ENCODE measurements at regions not wholly inside any gene's neighbourhood (a gene's known extent, or its start where the extent isn't known, plus 50 kb on each side); places are given as distances from the start of the nearest gene placed in this dataset.
"Not testable (repeated sequence)": the region's sequence is repeated elsewhere in the genome, so short reads cannot be mapped to it uniquely, and the experiment has no call there.

DNA sequence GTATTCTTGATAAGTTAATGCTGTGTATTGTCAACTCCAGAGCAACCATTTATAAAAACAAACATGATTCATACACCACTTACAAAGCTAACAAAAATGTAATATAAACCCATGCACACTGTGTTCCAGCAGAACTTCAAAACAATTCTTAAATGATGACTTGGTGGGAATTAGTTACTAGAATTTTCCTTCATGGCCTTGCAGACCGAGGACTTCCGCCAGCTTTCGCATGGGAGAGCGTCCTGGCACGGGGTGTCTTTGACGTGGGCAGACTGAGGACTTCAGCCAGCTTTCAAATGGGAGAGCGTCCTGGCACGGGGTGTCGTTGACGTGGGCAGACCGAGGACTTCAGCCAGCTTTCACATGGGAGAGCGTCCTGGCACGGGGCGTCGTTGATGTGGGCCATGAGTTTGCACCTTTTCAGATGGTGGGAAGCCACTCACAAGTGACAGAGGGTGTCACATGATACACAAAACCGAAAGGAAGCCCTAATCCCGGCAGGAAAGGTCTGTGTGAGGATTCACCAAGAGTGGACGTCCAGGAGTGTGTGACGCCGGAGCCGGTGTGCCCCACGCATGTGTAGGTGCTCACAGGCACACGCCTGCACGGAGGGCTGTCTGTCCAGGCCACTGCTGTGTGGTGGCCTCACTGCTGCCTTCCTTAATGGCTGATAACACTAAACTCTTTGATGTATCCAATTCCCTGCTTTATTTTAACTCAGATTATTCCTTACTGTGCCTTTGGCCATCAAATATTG, 211.3 kb upstream of the IRX4 start:
- WGBS, 2 donors = 85 to 87% methylated on average over 24 of the region's 24 CpGs
- Histone ChIP-seq H3K4me3 (no peak overlapping the region), H3K4me1 (no peaks in the 10 kb centered on the region), H3K27me3 (no peaks in the 10 kb centered on the region), H3K36me3 (no peaks in the 10 kb centered on the region), H3K9me3 (peaks cover 0 to 21% (median 0%) of the 10 kb centered on the region in 4 donors), H3K27ac (peak overlapping the region in 1 of 4 donors; percentile 55)
- DNase-seq (ENCODE audit: low spot score in 2 of 2) = no peak
- no peak for TF ChIP-seq CTCF (IDR thresholded peaks at IDR 0.05)
- no peak for TF ChIP-seq POLR2A (IDR thresholded peaks at IDR 0.05)

GRCh38 chr5:2091921-2092320, 209.2 kb upstream of the IRX4 start:
- 60 to 65% methylated on average over 4 of the region's 4 CpGs for WGBS, 2 donors
- no peak for DNase-seq (ENCODE audit: low spot score in 2 of 2)
- Histone ChIP-seq H3K4me3 (no peak overlapping the region), H3K36me3 (no peaks in the 10 kb centered on the region), H3K27me3 (no peaks in the 10 kb centered on the region), H3K27ac (no peak overlapping the region), H3K9me3 (peaks cover 0 to 17% (median 0%) of the 10 kb centered on the region in 4 donors), H3K4me1 (no peaks in the 10 kb centered on the region)
- TF ChIP-seq POLR2A (IDR thresholded peaks at IDR 0.05) (no peak), EP300 (IDR thresholded peaks at IDR 0.05) (no peak), CTCF (IDR thresholded peaks at IDR 0.05) (no peak)

- no peaks in the 10 kb centered on the region for H3K27me3 ChIP-seq
- H3K4me1 ChIP-seq = no peaks in the 10 kb centered on the region
- TF ChIP-seq EP300 (IDR thresholded peaks at IDR 0.05) (no peak), POLR2A (IDR thresholded peaks at IDR 0.05) (no peak), CTCF (IDR thresholded peaks at IDR 0.05) (no peak)
- no peak overlapping the region for H3K4me3 ChIP-seq
- H3K36me3 ChIP-seq = no peaks in the 10 kb centered on the region
- no peaks in the 10 kb centered on the region for H3K9me3 ChIP-seq
- no peak overlapping the region for H3K27ac ChIP-seq
- DNase-seq (ENCODE audit: low spot score in 2 of 2) = no peak
- WGBS, 2 donors = 75 to 82% methylated on average over 2 of the region's 2 CpGs
Measured at GRCh38 chr5:2087980-2088379, 205.3 kb upstream of the IRX4 start.

- no peaks in the 10 kb centered on the region for H3K4me1 ChIP-seq
- peaks cover 0 to 12% (median 0%) of the 10 kb centered on the region in 4 donors for H3K9me3 ChIP-seq
- H3K4me3 ChIP-seq = no peak overlapping the region
- WGBS, 2 donors = 83 to 88% methylated on average over 7 of the region's 7 CpGs
- no peaks in the 10 kb centered on the region for H3K27me3 ChIP-seq
- TF ChIP-seq POLR2A (IDR thresholded peaks at IDR 0.05) (no peak), CTCF (IDR thresholded peaks at IDR 0.05) (no peak), EP300 (IDR thresholded peaks at IDR 0.05) (no peak)
- no peak for DNase-seq (ENCODE audit: low spot score in 2 of 2)
- no peak overlapping the region for H3K27ac ChIP-seq
- H3K36me3 ChIP-seq = no peaks in the 10 kb centered on the region
Measured at GRCh38 chr5:2075365-2075764, 192.6 kb upstream of the IRX4 start.

- DNase-seq (ENCODE audit: low spot score in 2 of 2) = no peak
- Histone ChIP-seq H3K9me3 (peaks cover 0 to 9% (median 0%) of the 10 kb centered on the region in 4 donors), H3K36me3 (no peaks in the 10 kb centered on the region), H3K27ac (no peak overlapping the region), H3K27me3 (no peaks in the 10 kb centered on the region), H3K4me1 (no peaks in the 10 kb centered on the region), H3K4me3 (no peak overlapping the region)
- WGBS, 2 donors = 95 to 96% methylated on average over 5 of the region's 5 CpGs
- no peak for TF ChIP-seq POLR2A (IDR thresholded peaks at IDR 0.05)
- no peak for TF ChIP-seq EP300 (IDR thresholded peaks at IDR 0.05)
- TF ChIP-seq CTCF (IDR thresholded peaks at IDR 0.05) = no peak
Measured at GRCh38 chr5:2071562-2071961, 188.8 kb upstream of the IRX4 start.

- not testable (repeated sequence) for H3K9me3 ChIP-seq; DNase-seq (ENCODE audit: low spot score in 2 of 2); H3K27ac ChIP-seq; H3K36me3 ChIP-seq; H3K4me3 ChIP-seq; H3K27me3 ChIP-seq; H3K4me1 ChIP-seq
- WGBS, 2 donors = 69 to 81% methylated on average over 4 of the region's 4 CpGs
Measured at GRCh38 chr5:2070787-2071186, 188.1 kb upstream of the IRX4 start.
